PC-9 (cell line): ENCODE measurements at regions not wholly inside any gene's neighbourhood (a gene's known extent, or its start where the extent isn't known, plus 50 kb on each side); places are given as distances from the start of the nearest gene placed in this dataset.

Source experiments
- CTCF ChIP-seq: fragments of 200-600 bp; sonication (generic); conservative IDR thresholded peaks from 2 replicates; pipeline ENCODE4 v1.6.1; 2017; ENCODE audit warnings: mixed run types, antibody characterized with exemption, mild to moderate bottlenecking, moderate library complexity
- EZH2 ChIP-seq: fragments of 200-600 bp; sonication (generic); IDR thresholded peaks from 2 replicates; pipeline ENCODE4 v1.8.0; 2017; ENCODE audit warnings: antibody characterized with exemption, low read depth

- TF ChIP-seq EZH2 (no peak), CTCF (no peak)
Observed at GRCh38 chr5:40080191-40080590, 599.5 kb upstream of the PTGER4 start.
